Neural crest cell (in vitro differentiated cells): ENCODE measurements at regions not wholly inside any gene's neighbourhood (a gene's known extent, or its start where the extent isn't known, plus 50 kb on each side); places are given as distances from the start of the nearest gene placed in this dataset.

Experiments used
- DNase-seq: peaks from one replicate; pipeline ENCODE4 v3.0.0; 2021; ENCODE audit warnings: low read depth, mixed read lengths, low spot score
- H3K27ac Mint-ChIP-seq: one replicate; pipeline ENCODE4 v1.8.0; 2021; ENCODE audit warnings: mild to moderate bottlenecking, mixed read lengths; ENCODE audit not compliant: unreplicated experiment
- H3K27me3 Mint-ChIP-seq: 2 replicates; pipeline ENCODE4 v1.8.0; 2021; ENCODE audit warnings: low read depth, mild to moderate bottlenecking, mixed read lengths
- H3K36me3 Mint-ChIP-seq: 2 replicates; pipeline ENCODE4 v1.8.0; 2021; ENCODE audit warnings: low read depth, mild to moderate bottlenecking, mixed read lengths
- H3K4me1 Mint-ChIP-seq: 2 replicates; pipeline ENCODE4 v1.8.0; 2021; ENCODE audit warnings: mixed read lengths
- H3K4me3 Mint-ChIP-seq: one replicate; pipeline ENCODE4 v1.8.0; 2021; ENCODE audit warnings: mild to moderate bottlenecking, mixed read lengths
- H3K9me3 Mint-ChIP-seq: 2 replicates; pipeline ENCODE4 v1.8.0; 2021; ENCODE audit warnings: mixed read lengths
- TF ChIP-seq, protein P1 (sequence below): fragments of 200-600 bp; sonication (generic); conservative IDR thresholded peaks from 2 replicates; pipeline ENCODE4 v1.5.0; 2021; ENCODE audit warnings: antibody characterized with exemption, mild to moderate bottlenecking

GRCh38 chr1:30234091-30234490 lies 489.3 kb downstream of the MATN1 start:
- peaks cover 8% of the 10 kb centered on the region for H3K4me1 Mint-ChIP-seq
- H3K9me3 Mint-ChIP-seq = peaks cover 4% of the 10 kb centered on the region

DNA sequence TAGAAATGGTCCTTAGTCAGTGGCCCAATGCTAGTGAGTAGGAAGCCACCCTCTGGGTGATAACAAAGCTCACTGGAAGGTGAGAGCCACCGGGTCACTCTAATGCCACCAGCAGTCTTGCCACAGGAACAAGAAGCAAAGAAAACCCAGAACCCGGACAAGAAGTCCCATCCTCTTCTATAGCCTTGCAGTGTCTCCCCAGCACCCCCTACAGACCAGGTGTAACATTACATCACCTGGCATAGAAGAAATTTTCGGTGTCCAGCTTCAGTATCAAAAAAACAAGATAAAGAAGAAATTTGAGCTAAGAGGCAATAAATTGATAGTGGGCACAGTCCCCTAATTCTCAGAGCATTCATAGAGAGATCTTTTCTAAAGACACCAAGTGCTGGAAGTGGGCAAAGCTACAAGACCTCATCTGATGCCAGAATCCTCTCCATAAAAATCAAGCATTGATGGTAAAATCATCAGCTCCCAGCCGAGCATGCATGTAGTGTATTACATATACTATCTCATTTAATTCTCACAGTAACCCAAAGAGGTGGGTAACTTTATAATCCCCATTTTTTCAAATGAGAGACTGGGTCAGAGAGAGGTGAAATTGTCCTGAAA lies 491.0 kb downstream of the MATN1 start:
- Mint-ChIP-seq H3K36me3 (no peaks in the 10 kb centered on the region), H3K27ac (no peak overlapping the region), H3K9me3 (no peaks in the 10 kb centered on the region), H3K4me1 (peaks cover 8% of the 10 kb centered on the region), H3K27me3 (no peaks in the 10 kb centered on the region), H3K4me3 (no peak overlapping the region)
- no peak for DNase-seq
- TF ChIP-seq, protein P1, sequence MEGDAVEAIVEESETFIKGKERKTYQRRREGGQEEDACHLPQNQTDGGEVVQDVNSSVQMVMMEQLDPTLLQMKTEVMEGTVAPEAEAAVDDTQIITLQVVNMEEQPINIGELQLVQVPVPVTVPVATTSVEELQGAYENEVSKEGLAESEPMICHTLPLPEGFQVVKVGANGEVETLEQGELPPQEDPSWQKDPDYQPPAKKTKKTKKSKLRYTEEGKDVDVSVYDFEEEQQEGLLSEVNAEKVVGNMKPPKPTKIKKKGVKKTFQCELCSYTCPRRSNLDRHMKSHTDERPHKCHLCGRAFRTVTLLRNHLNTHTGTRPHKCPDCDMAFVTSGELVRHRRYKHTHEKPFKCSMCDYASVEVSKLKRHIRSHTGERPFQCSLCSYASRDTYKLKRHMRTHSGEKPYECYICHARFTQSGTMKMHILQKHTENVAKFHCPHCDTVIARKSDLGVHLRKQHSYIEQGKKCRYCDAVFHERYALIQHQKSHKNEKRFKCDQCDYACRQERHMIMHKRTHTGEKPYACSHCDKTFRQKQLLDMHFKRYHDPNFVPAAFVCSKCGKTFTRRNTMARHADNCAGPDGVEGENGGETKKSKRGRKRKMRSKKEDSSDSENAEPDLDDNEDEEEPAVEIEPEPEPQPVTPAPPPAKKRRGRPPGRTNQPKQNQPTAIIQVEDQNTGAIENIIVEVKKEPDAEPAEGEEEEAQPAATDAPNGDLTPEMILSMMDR = peak; percentile 65

More at GRCh38 chr1:30234091-30234490, 489.3 kb downstream of the MATN1 start:
- Mint-ChIP-seq H3K36me3 (peaks cover 2% of the 10 kb centered on the region), H3K27ac (no peak overlapping the region), H3K27me3 (no peaks in the 10 kb centered on the region), H3K4me3 (no peak overlapping the region)
- no peak for DNase-seq
- TF ChIP-seq, protein P1 = no peak

DNA sequence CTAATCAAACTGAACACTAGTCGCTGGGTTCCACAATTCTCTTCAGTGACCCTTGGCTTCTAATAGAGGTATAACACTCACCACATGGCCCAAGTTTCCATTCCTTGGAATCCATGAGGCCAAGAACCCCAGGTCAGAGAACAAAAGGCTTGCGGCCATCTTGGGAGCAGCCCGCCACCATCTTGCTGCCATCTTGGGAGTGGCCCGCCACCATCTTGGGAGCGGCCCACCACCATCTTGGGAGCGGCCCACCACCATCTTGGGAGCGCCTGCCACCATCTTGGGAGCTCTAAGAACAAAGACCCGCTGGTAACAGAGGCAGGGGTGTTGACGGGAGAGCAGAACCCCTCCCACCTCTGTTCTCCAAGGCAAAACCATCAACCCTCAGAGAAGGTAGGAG lies 493.4 kb downstream of the MATN1 start:
- H3K27ac Mint-ChIP-seq = no peak overlapping the region
- TF ChIP-seq, protein P1 = no peak
- no peaks in the 10 kb centered on the region for H3K9me3 Mint-ChIP-seq
- H3K27me3 Mint-ChIP-seq = no peaks in the 10 kb centered on the region
- DNase-seq = no peak
- H3K4me1 Mint-ChIP-seq = peaks cover 8% of the 10 kb centered on the region
- no peaks in the 10 kb centered on the region for H3K36me3 Mint-ChIP-seq
- no peak overlapping the region for H3K4me3 Mint-ChIP-seq

DNA sequence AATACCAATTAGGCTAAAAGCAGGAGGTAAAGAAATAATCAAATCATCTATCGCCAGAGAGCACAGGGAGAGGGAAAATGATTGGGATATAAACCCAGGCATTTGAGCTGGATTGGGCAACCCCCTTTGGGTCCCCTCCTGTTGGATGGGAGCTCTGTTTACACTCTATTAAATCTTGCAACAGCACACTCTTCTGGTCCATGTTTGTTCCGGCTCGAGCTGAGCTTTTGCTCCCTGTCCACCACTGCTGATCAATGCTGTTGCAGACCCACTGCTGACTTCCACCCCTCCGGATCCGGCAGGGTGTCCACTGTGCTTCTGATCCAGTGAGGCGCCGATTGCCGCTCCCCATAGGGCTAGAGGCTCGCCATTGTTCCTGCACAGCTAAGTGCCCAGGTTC lies 493.8 kb downstream of the MATN1 start:
- Mint-ChIP-seq H3K36me3 (no peaks in the 10 kb centered on the region), H3K4me3 (no peak overlapping the region), H3K27ac (no peak overlapping the region), H3K27me3 (no peaks in the 10 kb centered on the region), H3K9me3 (no peaks in the 10 kb centered on the region), H3K4me1 (peaks cover 8% of the 10 kb centered on the region)
- TF ChIP-seq, protein P1 = no peak
- DNase-seq = no peak

GRCh38 chr1:30226648-30227047 lies 496.7 kb downstream of the MATN1 start:
- DNase-seq = no peak
- H3K4me1 Mint-ChIP-seq = no peaks in the 10 kb centered on the region
- H3K36me3 Mint-ChIP-seq = no peaks in the 10 kb centered on the region
- TF ChIP-seq, protein P1 = no peak
- H3K27me3 Mint-ChIP-seq = no peaks in the 10 kb centered on the region
- no peaks in the 10 kb centered on the region for H3K9me3 Mint-ChIP-seq
- H3K4me3 Mint-ChIP-seq = no peak overlapping the region
- H3K27ac Mint-ChIP-seq = no peak overlapping the region
